IgD-negative memory B cell (primary cell): ENCODE measurements at regions not wholly inside any gene's neighbourhood (a gene's known extent, or its start where the extent isn't known, plus 50 kb on each side); places are given as distances from the start of the nearest gene placed in this dataset.
A peak's percentile ranks its signal among the peaks of the same experiment; 100 is the strongest.
"Not testable (repeated sequence)": the region's sequence is repeated elsewhere in the genome, so short reads cannot be mapped to it uniquely, and the experiment has no call there.

Experiments used
- H3K27ac Mint-ChIP-seq, 3 donors: one replicate each; pipeline ENCODE4 v1.8.0; 2020 to 2022; ENCODE audit warnings: mild to moderate bottlenecking in 3 of 3, mixed read lengths in 3 of 3, moderate library complexity in 1 of 3
- H3K27me3 Mint-ChIP-seq: one replicate; pipeline ENCODE4 v1.8.0; 2021; ENCODE audit warnings: mixed read lengths
- H3K36me3 Mint-ChIP-seq: one replicate; pipeline ENCODE4 v1.8.0; 2020; ENCODE audit warnings: mild to moderate bottlenecking, mixed read lengths
- H3K4me1 Mint-ChIP-seq, 3 donors: one replicate each; pipeline ENCODE4 v1.8.0; 2020 to 2022; ENCODE audit warnings: mixed read lengths in 3 of 3, mild to moderate bottlenecking in 1 of 3
- H3K4me3 Mint-ChIP-seq, 4 donors: one replicate each; pipeline ENCODE4 v1.8.0; 2020 to 2022; ENCODE audit warnings: mild to moderate bottlenecking in 4 of 4, mixed read lengths in 4 of 4, moderate library complexity in 3 of 4
- H3K9me3 Mint-ChIP-seq, 3 donors: one replicate each; pipeline ENCODE4 v1.8.0; 2020 to 2021; ENCODE audit warnings: mixed read lengths in 3 of 3, mild to moderate bottlenecking in 1 of 3

- Mint-ChIP-seq H3K4me1 (peaks cover 33 to 53% (median 36%) of the 10 kb centered on the region in 3 donors), H3K27me3 (peaks cover 1% of the 10 kb centered on the region), H3K36me3 (peaks cover 4% of the 10 kb centered on the region), H3K9me3 (peaks cover 4 to 12% (median 6%) of the 10 kb centered on the region in 3 donors), H3K4me3 (peak overlapping the region in 3 of 4 donors; percentile 2 to 82 (median 56)), H3K27ac (peak overlapping the region; percentile 61 to 95 (median 93))
Observed at GRCh38 chr4:79597266-79597665, 189.2 kb upstream of the GK2 start.

- not testable (repeated sequence) for H3K4me3 Mint-ChIP-seq, H3K27me3 Mint-ChIP-seq, H3K27ac Mint-ChIP-seq, H3K36me3 Mint-ChIP-seq, H3K9me3 Mint-ChIP-seq
- peaks cover 3 to 17% (median 3%) of the 10 kb centered on the region in 3 donors for H3K4me1 Mint-ChIP-seq
Observed at GRCh38 chr4:79592218-79592617, 184.2 kb upstream of the GK2 start.

DNA sequence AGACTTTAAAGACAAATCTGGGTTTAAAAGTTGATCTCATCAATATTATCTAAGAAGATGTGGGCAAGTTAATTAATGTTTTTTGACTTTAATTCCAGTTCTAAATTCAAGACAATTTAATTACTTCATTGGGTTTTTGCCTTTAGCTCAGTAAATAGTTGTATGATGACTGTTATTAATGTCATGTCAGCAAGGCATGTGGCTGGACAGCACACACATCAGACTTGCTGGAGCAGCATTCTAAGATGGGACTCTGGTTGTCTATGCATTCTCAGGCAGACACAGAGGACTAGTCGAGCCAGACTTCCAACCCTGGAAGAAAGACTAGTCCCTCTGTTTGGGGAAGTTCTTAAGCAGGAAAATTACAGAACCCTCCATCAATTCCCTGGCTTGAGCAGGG lies 180.7 kb upstream of the GK2 start:
- peaks cover 0 to 4% (median 0%) of the 10 kb centered on the region in 3 donors for H3K9me3 Mint-ChIP-seq
- peaks cover 4% of the 10 kb centered on the region for H3K27me3 Mint-ChIP-seq
- H3K27ac Mint-ChIP-seq = no peak overlapping the region
- H3K36me3 Mint-ChIP-seq = peaks cover 7% of the 10 kb centered on the region
- H3K4me3 Mint-ChIP-seq = no peak overlapping the region
- no peaks in the 10 kb centered on the region for H3K4me1 Mint-ChIP-seq

DNA sequence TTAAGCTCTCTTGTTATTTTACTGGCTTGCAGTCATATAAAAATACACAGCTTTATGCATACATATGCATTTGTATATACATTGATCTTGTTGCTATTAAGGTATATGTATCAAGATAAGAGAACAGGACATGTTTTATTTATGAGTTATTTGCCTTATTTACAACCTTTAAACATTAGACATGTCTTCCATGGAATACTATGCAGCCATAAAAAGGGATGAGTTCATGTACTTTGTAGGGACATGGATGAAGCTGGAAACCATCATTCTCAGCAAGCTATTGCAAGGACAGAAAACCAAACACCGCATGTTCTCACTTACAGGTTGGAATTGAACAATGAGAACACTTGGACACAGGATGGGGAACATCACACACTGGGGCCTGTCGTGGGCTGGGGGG lies 179.2 kb upstream of the GK2 start:
- not testable (repeated sequence) for H3K27me3 Mint-ChIP-seq, H3K4me3 Mint-ChIP-seq, H3K9me3 Mint-ChIP-seq, H3K27ac Mint-ChIP-seq, H3K36me3 Mint-ChIP-seq, H3K4me1 Mint-ChIP-seq

GRCh38 chr4:79585834-79586233 lies 177.8 kb upstream of the GK2 start:
- Mint-ChIP-seq H3K4me3 (no peak overlapping the region), H3K27me3 (peaks cover 4% of the 10 kb centered on the region), H3K36me3 (peaks cover 6% of the 10 kb centered on the region), H3K4me1 (no peaks in the 10 kb centered on the region), H3K27ac (peak overlapping the region in 1 of 3 donors; percentile 13), H3K9me3 (peaks cover 0 to 2% (median 0%) of the 10 kb centered on the region in 3 donors)

DNA sequence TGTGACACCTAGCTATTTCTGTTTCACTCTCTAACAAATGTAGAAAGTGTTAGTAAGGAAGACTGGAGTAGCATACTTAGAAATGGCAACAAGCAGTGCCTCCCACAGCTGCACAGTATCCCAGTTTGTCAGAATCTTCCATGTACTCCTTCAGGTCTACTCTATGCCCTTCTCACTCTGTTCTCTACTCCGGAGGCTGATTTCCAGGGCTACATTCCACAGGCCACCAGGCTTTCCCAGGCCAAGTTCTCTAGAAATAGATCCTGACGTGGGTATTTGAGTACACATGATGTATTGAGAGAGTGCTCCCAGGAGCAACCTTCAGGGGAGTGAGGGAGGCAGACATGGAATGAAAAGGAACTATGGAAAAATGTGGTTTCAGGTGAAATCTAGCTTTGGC lies 177.3 kb upstream of the GK2 start:
- Mint-ChIP-seq H3K9me3 (peaks cover 0 to 2% (median 0%) of the 10 kb centered on the region in 3 donors), H3K4me3 (no peak overlapping the region), H3K27me3 (peaks cover 4% of the 10 kb centered on the region), H3K4me1 (no peaks in the 10 kb centered on the region), H3K36me3 (peaks cover 6% of the 10 kb centered on the region), H3K27ac (peak overlapping the region in 1 of 3 donors; percentile 13)

GRCh38 chr4:79584902-79585301 lies 176.9 kb upstream of the GK2 start:
- H3K4me1 Mint-ChIP-seq = no peaks in the 10 kb centered on the region
- peaks cover 6% of the 10 kb centered on the region for H3K36me3 Mint-ChIP-seq
- H3K9me3 Mint-ChIP-seq = peaks cover 0 to 2% (median 0%) of the 10 kb centered on the region in 3 donors
- H3K27ac Mint-ChIP-seq = no peak overlapping the region
- no peak overlapping the region for H3K4me3 Mint-ChIP-seq
- peaks cover 4% of the 10 kb centered on the region for H3K27me3 Mint-ChIP-seq

DNA sequence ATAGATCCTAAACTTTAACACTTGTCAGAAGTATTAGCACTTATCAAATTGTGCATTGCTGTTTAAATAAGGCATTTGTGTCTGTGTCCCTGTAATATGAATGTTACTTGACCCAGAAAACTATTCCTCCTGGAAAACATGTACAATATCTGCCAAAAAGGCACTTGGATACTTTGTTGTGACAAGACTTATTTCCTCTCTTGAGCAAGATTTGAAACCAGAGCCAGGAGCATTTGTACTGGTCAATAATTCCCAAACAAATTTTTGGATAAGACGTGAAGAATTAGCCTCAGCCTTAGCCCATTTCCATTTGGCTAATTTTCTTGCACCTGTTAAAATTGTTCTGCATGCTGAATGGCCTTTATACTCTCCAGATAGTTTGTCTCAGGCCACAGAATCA lies 176.3 kb upstream of the GK2 start:
- Mint-ChIP-seq H3K4me1 (no peaks in the 10 kb centered on the region), H3K9me3 (peaks cover 0 to 2% (median 0%) of the 10 kb centered on the region in 3 donors), H3K27me3 (peaks cover 4% of the 10 kb centered on the region), H3K36me3 (peaks cover 6% of the 10 kb centered on the region), H3K27ac (no peak overlapping the region), H3K4me3 (no peak overlapping the region)

- no peak overlapping the region for H3K4me3 Mint-ChIP-seq
- no peaks in the 10 kb centered on the region for H3K9me3 Mint-ChIP-seq
- H3K36me3 Mint-ChIP-seq = no peaks in the 10 kb centered on the region
- peaks cover 3% of the 10 kb centered on the region for H3K27me3 Mint-ChIP-seq
- no peak overlapping the region for H3K27ac Mint-ChIP-seq
- peaks cover 0 to 4% (median 3%) of the 10 kb centered on the region in 3 donors for H3K4me1 Mint-ChIP-seq
Observed at GRCh38 chr4:79578606-79579005, 170.6 kb upstream of the GK2 start.

GRCh38 chr4:79576429-79576753 lies 168.4 kb upstream of the GK2 start:
- no peaks in the 10 kb centered on the region for H3K9me3 Mint-ChIP-seq
- no peaks in the 10 kb centered on the region for H3K36me3 Mint-ChIP-seq
- no peak overlapping the region for H3K4me3 Mint-ChIP-seq
- H3K27ac Mint-ChIP-seq = no peak overlapping the region
- peaks cover 0 to 4% (median 3%) of the 10 kb centered on the region in 3 donors for H3K4me1 Mint-ChIP-seq
- peaks cover 3% of the 10 kb centered on the region for H3K27me3 Mint-ChIP-seq

- Mint-ChIP-seq H3K4me3 (no peak overlapping the region), H3K27me3 (peaks cover 3% of the 10 kb centered on the region), H3K27ac (no peak overlapping the region), H3K36me3 (peaks cover 1% of the 10 kb centered on the region), H3K4me1 (peaks cover 0 to 4% (median 3%) of the 10 kb centered on the region in 3 donors), H3K9me3 (no peaks in the 10 kb centered on the region)
Observed at GRCh38 chr4:79575709-79576428, 167.8 kb upstream of the GK2 start.

DNA sequence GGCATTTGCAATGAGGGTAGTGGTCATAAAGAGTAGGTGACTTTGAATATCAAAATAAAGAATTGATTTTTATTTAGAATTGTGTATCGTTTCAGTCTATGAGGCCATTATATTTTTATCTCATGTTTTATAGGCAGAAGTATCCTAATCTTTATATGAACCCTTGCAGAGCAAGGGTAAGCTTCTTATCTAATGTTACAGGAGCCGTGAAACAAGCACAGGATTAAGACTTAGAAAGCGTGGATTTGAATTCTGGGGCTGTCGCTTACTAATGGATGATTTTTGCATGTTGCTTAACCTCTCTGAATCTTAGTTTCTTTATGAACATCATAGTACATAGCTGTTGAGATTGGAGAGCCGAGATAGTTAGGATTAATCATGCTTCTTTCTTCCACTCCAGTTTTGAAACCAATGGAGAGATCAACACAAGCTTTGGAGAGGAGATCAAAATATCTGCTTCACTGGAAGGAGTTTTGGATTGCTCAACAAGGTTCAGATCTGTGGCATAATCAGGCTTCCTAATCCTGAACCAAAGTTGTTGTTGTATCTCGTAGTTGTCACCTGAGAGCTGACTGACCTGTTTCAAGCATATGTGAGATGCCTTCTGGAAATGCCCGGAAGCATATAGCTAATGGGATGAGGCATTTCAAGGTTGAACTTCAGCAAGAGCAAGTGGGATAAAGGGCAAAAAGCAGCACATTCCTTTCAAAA lies 166.9 kb upstream of the GK2 start:
- Mint-ChIP-seq H3K4me1 (peaks cover 0 to 4% (median 3%) of the 10 kb centered on the region in 3 donors), H3K27me3 (peaks cover 3% of the 10 kb centered on the region)

GRCh38 chr4:79563219-79563618 lies 155.2 kb upstream of the GK2 start:
- Mint-ChIP-seq H3K36me3 (no peaks in the 10 kb centered on the region), H3K27ac (no peak overlapping the region), H3K4me1 (no peaks in the 10 kb centered on the region), H3K9me3 (no peaks in the 10 kb centered on the region), H3K27me3 (peaks cover 6% of the 10 kb centered on the region), H3K4me3 (no peak overlapping the region)

More for the DNA sequence above, 166.9 kb upstream of the GK2 start:
- peaks cover 0 to 2% (median 0%) of the 10 kb centered on the region in 3 donors for H3K9me3 Mint-ChIP-seq
- H3K27ac Mint-ChIP-seq = peak overlapping the region in 1 of 3 donors; percentile 4
- H3K36me3 Mint-ChIP-seq = peaks cover 1% of the 10 kb centered on the region
- no peak overlapping the region for H3K4me3 Mint-ChIP-seq

DNA sequence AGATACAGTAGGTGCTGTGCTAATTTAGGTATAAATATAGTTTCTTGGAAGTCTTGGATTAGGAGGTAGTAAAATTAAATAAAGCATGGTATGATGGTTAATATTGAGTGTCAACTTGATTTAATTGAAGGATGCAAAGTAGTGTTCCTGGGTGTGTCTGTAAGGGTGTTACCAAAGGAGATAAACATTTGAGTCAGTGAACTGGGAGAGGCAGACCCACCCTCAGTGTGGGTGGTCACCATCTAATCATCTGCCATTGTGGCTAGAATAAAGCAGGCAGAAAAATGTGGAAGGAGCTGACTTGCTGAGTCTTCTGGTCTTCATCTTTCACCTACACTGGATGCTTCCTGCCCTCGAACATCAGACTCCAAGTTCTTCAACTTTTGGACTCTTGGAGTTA lies 153.7 kb upstream of the GK2 start:
- peaks cover 6% of the 10 kb centered on the region for H3K27me3 Mint-ChIP-seq
- no peak overlapping the region for H3K4me3 Mint-ChIP-seq
- H3K9me3 Mint-ChIP-seq = no peaks in the 10 kb centered on the region
- no peaks in the 10 kb centered on the region for H3K4me1 Mint-ChIP-seq
- no peak overlapping the region for H3K27ac Mint-ChIP-seq
- H3K36me3 Mint-ChIP-seq = no peaks in the 10 kb centered on the region

DNA sequence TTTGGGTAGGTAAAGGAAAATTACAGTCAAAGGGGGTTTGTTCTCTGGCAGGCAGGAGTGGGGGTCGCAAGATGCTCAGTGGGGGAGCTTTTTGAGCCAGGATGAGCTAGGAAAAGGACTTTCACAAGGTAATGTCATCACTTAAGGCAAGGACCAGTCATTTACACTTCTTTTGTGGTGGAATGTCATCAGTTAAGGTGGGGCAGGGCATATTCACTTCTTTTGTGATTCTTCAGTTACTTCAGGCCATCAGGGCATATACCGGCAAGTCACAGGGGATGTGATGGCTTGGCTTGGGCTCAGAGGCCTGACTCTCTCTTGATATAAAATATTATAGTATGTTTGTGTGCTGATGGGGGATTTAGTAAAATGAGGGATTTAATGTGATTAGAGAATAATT lies 151.4 kb upstream of the GK2 start:
- not testable (repeated sequence) for H3K27ac Mint-ChIP-seq, H3K4me1 Mint-ChIP-seq, H3K36me3 Mint-ChIP-seq, H3K27me3 Mint-ChIP-seq, H3K4me3 Mint-ChIP-seq, H3K9me3 Mint-ChIP-seq

- Mint-ChIP-seq H3K27me3 (no peaks in the 10 kb centered on the region), H3K9me3 (peaks cover 4 to 12% (median 5%) of the 10 kb centered on the region in 3 donors), H3K4me3 (no peak overlapping the region), H3K36me3 (no peaks in the 10 kb centered on the region), H3K27ac (no peak overlapping the region), H3K4me1 (peaks cover 0 to 4% (median 0%) of the 10 kb centered on the region in 3 donors)
Observed at GRCh38 chr4:79552311-79552710, 144.3 kb upstream of the GK2 start.
